ENCODE measurements at regions not wholly inside any gene's neighbourhood (a gene's known extent, or its start where the extent isn't known, plus 50 kb on each side); places are given as distances from the start of the nearest gene placed in this dataset.

DNA sequence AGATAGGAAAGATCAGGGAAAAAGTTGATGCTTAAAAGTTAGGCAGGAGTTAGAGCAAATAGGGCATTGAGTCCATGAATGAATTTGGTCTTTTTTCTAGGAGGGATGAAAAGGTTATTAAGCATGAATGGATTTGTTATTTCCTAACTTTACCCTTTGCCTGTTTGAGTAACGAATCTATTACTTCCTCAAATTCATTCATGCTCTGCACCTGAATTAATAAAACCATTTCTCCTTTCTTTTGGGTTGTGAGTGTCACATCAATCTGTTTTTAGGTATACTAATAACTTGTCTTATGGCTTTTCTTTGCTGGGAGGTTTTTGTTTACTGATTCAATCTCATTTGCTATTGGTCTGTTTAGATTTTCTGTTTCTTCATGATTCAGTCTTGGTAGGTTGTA lies 1217.7 kb upstream of the CELF2 start:
- Histone ChIP-seq H3K79me1 (ENCODE audit: low read length) (no peaks in the 10 kb centered on the region), H3K36me3 (ENCODE audit: control insufficient read depth, insufficient read depth, low read length) (no peaks in the 10 kb centered on the region), H2BK120ac (ENCODE audit: low read depth, low read length) (no peak overlapping the region), H2AK5ac (ENCODE audit: low read length) (no peak overlapping the region), H3K23ac (ENCODE audit: low read length) (no peak overlapping the region), H3K4ac (ENCODE audit: low read depth, low read length) (no peak overlapping the region), H3K4me2 (ENCODE audit: low read length) (no peak overlapping the region), H4K8ac (ENCODE audit: low read depth, low read length) (no peak overlapping the region), H4K5ac (ENCODE audit: low read length) (no peak overlapping the region), H3K4me3 (ENCODE audit: low read length) (no peak overlapping the region), H3K9ac (ENCODE audit: low read length) (no peak overlapping the region), H3K56ac (ENCODE audit: low read length) (no peak overlapping the region), H3K18ac (ENCODE audit: low read length) (no peak overlapping the region), H2BK15ac (replicated peaks; ENCODE audit: low read depth) (no peak overlapping the region), H3K27me3 (ENCODE audit: insufficient read depth, low read length, poor library complexity) (no peaks in the 10 kb centered on the region), H3K79me2 (ENCODE audit: control insufficient read depth, insufficient read depth, low read length) (no peaks in the 10 kb centered on the region), H2BK5ac (ENCODE audit: low read length) (no peak overlapping the region), H3K4me1 (ENCODE audit: control insufficient read depth, low read depth, low read length) (no peaks in the 10 kb centered on the region), H3K27ac (ENCODE audit: low read depth, low read length) (no peak overlapping the region)
- no CpG with 5 or more reads among the region's 1 CpG for WGBS (ENCODE audit: extremely low coverage, insufficient coverage, low lambda C conversion rate)
- DNase-seq = no peak

DNA sequence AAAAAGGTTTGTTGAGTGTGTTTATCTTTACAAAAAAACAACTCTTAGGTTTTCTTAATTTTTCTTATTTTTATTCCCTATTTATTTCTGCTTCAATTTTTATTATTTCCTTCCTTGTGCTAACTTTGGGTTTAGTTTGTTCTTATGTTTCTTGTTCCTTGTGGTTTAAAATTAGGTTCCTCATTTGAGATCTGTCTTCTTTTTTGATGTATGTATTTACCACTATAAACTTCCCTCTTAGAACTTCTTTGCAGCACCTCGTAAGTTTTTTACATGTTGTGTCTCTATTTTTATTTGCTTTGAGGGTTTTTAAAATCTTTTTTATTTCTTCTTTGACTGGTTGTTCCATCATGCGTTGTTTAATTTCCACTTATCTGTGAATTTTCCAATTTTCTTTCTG lies 1217.1 kb upstream of the CELF2 start:
- no peak overlapping the region for H3K4me3 ChIP-seq (ENCODE audit: low read length)
- H3K27me3 ChIP-seq (ENCODE audit: insufficient read depth, low read length, poor library complexity) = no peaks in the 10 kb centered on the region
- H3K27ac ChIP-seq (ENCODE audit: low read depth, low read length) = no peak overlapping the region
- H4K5ac ChIP-seq (ENCODE audit: low read length) = no peak overlapping the region
- no CpG with 5 or more reads among the region's 2 CpGs for WGBS (ENCODE audit: extremely low coverage, insufficient coverage, low lambda C conversion rate)
- H3K4ac ChIP-seq (ENCODE audit: low read depth, low read length) = no peak overlapping the region
- H3K18ac ChIP-seq (ENCODE audit: low read length) = no peak overlapping the region
- no peak overlapping the region for H3K56ac ChIP-seq (ENCODE audit: low read length)
- no peak overlapping the region for H4K8ac ChIP-seq (ENCODE audit: low read depth, low read length)
- H2BK5ac ChIP-seq (ENCODE audit: low read length) = no peak overlapping the region
- no peaks in the 10 kb centered on the region for H3K4me1 ChIP-seq (ENCODE audit: control insufficient read depth, low read depth, low read length)
- no peak overlapping the region for H2BK15ac ChIP-seq (replicated peaks; ENCODE audit: low read depth)
- H3K9ac ChIP-seq (ENCODE audit: low read length) = no peak overlapping the region
- no peak for DNase-seq
- H3K23ac ChIP-seq (ENCODE audit: low read length) = no peak overlapping the region
- no peak overlapping the region for H3K4me2 ChIP-seq (ENCODE audit: low read length)
- H2BK120ac ChIP-seq (ENCODE audit: low read depth, low read length) = no peak overlapping the region
- H3K79me2 ChIP-seq (ENCODE audit: control insufficient read depth, insufficient read depth, low read length) = no peaks in the 10 kb centered on the region
- no peaks in the 10 kb centered on the region for H3K79me1 ChIP-seq (ENCODE audit: low read length)
- no peak overlapping the region for H2AK5ac ChIP-seq (ENCODE audit: low read length)
- H3K36me3 ChIP-seq (ENCODE audit: control insufficient read depth, insufficient read depth, low read length) = no peaks in the 10 kb centered on the region

- no peaks in the 10 kb centered on the region for H3K79me2 ChIP-seq (ENCODE audit: control insufficient read depth, insufficient read depth, low read length)
- no peak overlapping the region for H2BK5ac ChIP-seq (ENCODE audit: low read length)
- H4K5ac ChIP-seq (ENCODE audit: low read length) = no peak overlapping the region
- H4K8ac ChIP-seq (ENCODE audit: low read depth, low read length) = no peak overlapping the region
- H3K23ac ChIP-seq (ENCODE audit: low read length) = no peak overlapping the region
- WGBS (ENCODE audit: extremely low coverage, insufficient coverage, low lambda C conversion rate) = no CpG with 5 or more reads among the region's 4 CpGs
- no peaks in the 10 kb centered on the region for H3K4me1 ChIP-seq (ENCODE audit: control insufficient read depth, low read depth, low read length)
- no peak overlapping the region for H3K9ac ChIP-seq (ENCODE audit: low read length)
- no peak overlapping the region for H3K4me2 ChIP-seq (ENCODE audit: low read length)
- H3K79me1 ChIP-seq (ENCODE audit: low read length) = no peaks in the 10 kb centered on the region
- no peaks in the 10 kb centered on the region for H3K36me3 ChIP-seq (ENCODE audit: control insufficient read depth, insufficient read depth, low read length)
- no peak overlapping the region for H2AK5ac ChIP-seq (ENCODE audit: low read length)
- H2BK15ac ChIP-seq (replicated peaks; ENCODE audit: low read depth) = no peak overlapping the region
- H3K56ac ChIP-seq (ENCODE audit: low read length) = no peak overlapping the region
- H3K18ac ChIP-seq (ENCODE audit: low read length) = no peak overlapping the region
- H2BK120ac ChIP-seq (ENCODE audit: low read depth, low read length) = no peak overlapping the region
- H3K4me3 ChIP-seq (ENCODE audit: low read length) = no peak overlapping the region
- no peak overlapping the region for H3K27ac ChIP-seq (ENCODE audit: low read depth, low read length)
- H3K4ac ChIP-seq (ENCODE audit: low read depth, low read length) = no peak overlapping the region
- DNase-seq = peak; percentile 70
- no peaks in the 10 kb centered on the region for H3K27me3 ChIP-seq (ENCODE audit: insufficient read depth, low read length, poor library complexity)
Observed at GRCh38 chr10:9807846-9808245, 1209.8 kb upstream of the CELF2 start.

DNA sequence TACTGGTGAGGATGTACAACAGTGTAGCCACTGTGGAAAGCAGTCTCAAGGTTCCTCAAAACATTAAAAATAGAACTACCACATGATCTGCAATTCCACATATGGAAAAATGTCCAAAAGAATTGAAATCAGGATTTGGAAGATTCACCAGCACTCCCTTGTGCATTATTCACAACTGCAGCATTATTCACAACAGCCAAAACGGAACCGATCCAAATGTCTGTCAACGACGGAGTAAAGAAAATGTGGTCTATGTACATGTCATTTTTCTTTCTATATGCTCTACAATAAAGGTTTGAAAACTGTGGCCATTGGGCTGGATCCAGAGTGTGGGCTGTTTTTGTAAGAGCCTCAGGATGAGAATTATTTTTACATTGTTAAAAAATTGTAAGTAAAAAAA lies 1206.1 kb upstream of the CELF2 start:
- H2BK120ac ChIP-seq (ENCODE audit: low read depth, low read length) = no peak overlapping the region
- no peak overlapping the region for H3K23ac ChIP-seq (ENCODE audit: low read length)
- H4K8ac ChIP-seq (ENCODE audit: low read depth, low read length) = no peak overlapping the region
- no CpG with 5 or more reads among the region's 4 CpGs for WGBS (ENCODE audit: extremely low coverage, insufficient coverage, low lambda C conversion rate)
- no peak for DNase-seq
- no peaks in the 10 kb centered on the region for H3K79me1 ChIP-seq (ENCODE audit: low read length)
- no peak overlapping the region for H2BK15ac ChIP-seq (replicated peaks; ENCODE audit: low read depth)
- no peaks in the 10 kb centered on the region for H3K27me3 ChIP-seq (ENCODE audit: insufficient read depth, low read length, poor library complexity)
- no peaks in the 10 kb centered on the region for H3K4me1 ChIP-seq (ENCODE audit: control insufficient read depth, low read depth, low read length)
- no peak overlapping the region for H3K56ac ChIP-seq (ENCODE audit: low read length)
- no peak overlapping the region for H2AK5ac ChIP-seq (ENCODE audit: low read length)
- no peak overlapping the region for H3K4ac ChIP-seq (ENCODE audit: low read depth, low read length)
- H3K4me2 ChIP-seq (ENCODE audit: low read length) = no peak overlapping the region
- no peak overlapping the region for H2BK5ac ChIP-seq (ENCODE audit: low read length)
- H3K18ac ChIP-seq (ENCODE audit: low read length) = no peak overlapping the region
- H3K9ac ChIP-seq (ENCODE audit: low read length) = no peak overlapping the region
- H3K4me3 ChIP-seq (ENCODE audit: low read length) = no peak overlapping the region
- H3K36me3 ChIP-seq (ENCODE audit: control insufficient read depth, insufficient read depth, low read length) = no peaks in the 10 kb centered on the region
- H3K79me2 ChIP-seq (ENCODE audit: control insufficient read depth, insufficient read depth, low read length) = no peaks in the 10 kb centered on the region
- no peak overlapping the region for H4K5ac ChIP-seq (ENCODE audit: low read length)
- no peak overlapping the region for H3K27ac ChIP-seq (ENCODE audit: low read depth, low read length)

- no peaks in the 10 kb centered on the region for H3K79me2 ChIP-seq (ENCODE audit: control insufficient read depth, insufficient read depth, low read length)
- H3K4me3 ChIP-seq (ENCODE audit: low read length) = no peak overlapping the region
- no peak overlapping the region for H3K4me2 ChIP-seq (ENCODE audit: low read length)
- H2BK5ac ChIP-seq (ENCODE audit: low read length) = no peak overlapping the region
- no peak overlapping the region for H4K8ac ChIP-seq (ENCODE audit: low read depth, low read length)
- H3K4ac ChIP-seq (ENCODE audit: low read depth, low read length) = no peak overlapping the region
- no peaks in the 10 kb centered on the region for H3K79me1 ChIP-seq (ENCODE audit: low read length)
- H3K27ac ChIP-seq (ENCODE audit: low read depth, low read length) = no peak overlapping the region
- no peak overlapping the region for H3K56ac ChIP-seq (ENCODE audit: low read length)
- no CpG with 5 or more reads among the region's 1 CpG for WGBS (ENCODE audit: extremely low coverage, insufficient coverage, low lambda C conversion rate)
- H4K5ac ChIP-seq (ENCODE audit: low read length) = no peak overlapping the region
- no peak overlapping the region for H3K23ac ChIP-seq (ENCODE audit: low read length)
- no peak overlapping the region for H2BK120ac ChIP-seq (ENCODE audit: low read depth, low read length)
- no peak overlapping the region for H3K18ac ChIP-seq (ENCODE audit: low read length)
- DNase-seq = peak; percentile 20
- no peak overlapping the region for H2AK5ac ChIP-seq (ENCODE audit: low read length)
- H3K36me3 ChIP-seq (ENCODE audit: control insufficient read depth, insufficient read depth, low read length) = no peaks in the 10 kb centered on the region
- no peaks in the 10 kb centered on the region for H3K4me1 ChIP-seq (ENCODE audit: control insufficient read depth, low read depth, low read length)
- no peak overlapping the region for H3K9ac ChIP-seq (ENCODE audit: low read length)
- H2BK15ac ChIP-seq (replicated peaks; ENCODE audit: low read depth) = no peak overlapping the region
- no peaks in the 10 kb centered on the region for H3K27me3 ChIP-seq (ENCODE audit: insufficient read depth, low read length, poor library complexity)
Observed at GRCh38 chr10:9814285-9814864, 1203.3 kb upstream of the CELF2 start.

GRCh38 chr10:9819756-9820494 lies 1197.7 kb upstream of the CELF2 start:
- Histone ChIP-seq H3K36me3 (ENCODE audit: control insufficient read depth, insufficient read depth, low read length) (no peaks in the 10 kb centered on the region), H2BK5ac (ENCODE audit: low read length) (no peak overlapping the region), H2BK120ac (ENCODE audit: low read depth, low read length) (no peak overlapping the region), H4K8ac (ENCODE audit: low read depth, low read length) (no peak overlapping the region), H3K23ac (ENCODE audit: low read length) (no peak overlapping the region), H2BK15ac (replicated peaks; ENCODE audit: low read depth) (no peak overlapping the region), H4K5ac (ENCODE audit: low read length) (no peak overlapping the region), H3K18ac (ENCODE audit: low read length) (no peak overlapping the region), H3K79me1 (ENCODE audit: low read length) (no peaks in the 10 kb centered on the region), H3K79me2 (ENCODE audit: control insufficient read depth, insufficient read depth, low read length) (no peaks in the 10 kb centered on the region), H3K9ac (ENCODE audit: low read length) (no peak overlapping the region), H3K56ac (ENCODE audit: low read length) (no peak overlapping the region), H3K4ac (ENCODE audit: low read depth, low read length) (no peak overlapping the region), H3K27me3 (ENCODE audit: insufficient read depth, low read length, poor library complexity) (no peaks in the 10 kb centered on the region), H3K4me2 (ENCODE audit: low read length) (no peak overlapping the region), H3K4me1 (ENCODE audit: control insufficient read depth, low read depth, low read length) (peaks cover 2% of the 10 kb centered on the region), H3K27ac (ENCODE audit: low read depth, low read length) (no peak overlapping the region), H2AK5ac (ENCODE audit: low read length) (no peak overlapping the region), H3K4me3 (ENCODE audit: low read length) (no peak overlapping the region)
- DNase-seq = no peak
- no CpG with 5 or more reads among the region's 4 CpGs for WGBS (ENCODE audit: extremely low coverage, insufficient coverage, low lambda C conversion rate)

Measured in mesendoderm (in vitro differentiated cells).